ENCODE measurements at regions not wholly inside any gene's neighbourhood (a gene's known extent, or its start where the extent isn't known, plus 50 kb on each side); places are given as distances from the start of the nearest gene placed in this dataset.
"Not testable (repeated sequence)": the region's sequence is repeated elsewhere in the genome, so short reads cannot be mapped to it uniquely, and the experiment has no call there.

- no peak for DNase-seq
Measured at GRCh38 chr12:104906695-104907094, 51.4 kb downstream of the SLC41A2 start.

GRCh38 chr12:104905446-104905845 lies 52.6 kb downstream of the SLC41A2 start:
- DNase-seq, result not testable (repeated sequence)

GRCh38 chr12:104903648-104904423 lies 54.3 kb downstream of the SLC41A2 start:
- no peak for DNase-seq

GRCh38 chr12:104902125-104902524 lies 56.0 kb downstream of the SLC41A2 start:
- no peak for DNase-seq

GRCh38 chr12:104896710-104897109 lies 61.4 kb downstream of the SLC41A2 start:
- no peak for DNase-seq

- no peak for DNase-seq
Measured at GRCh38 chr12:104896146-104896545, 61.9 kb downstream of the SLC41A2 start.

- no peak for DNase-seq
Measured at GRCh38 chr12:104895415-104895814, 62.7 kb downstream of the SLC41A2 start.

- DNase-seq, result no peak
Measured at GRCh38 chr12:104890476-104891096, 67.5 kb downstream of the SLC41A2 start.

- no peak for DNase-seq
Measured at GRCh38 chr12:104889735-104890134, 68.4 kb downstream of the SLC41A2 start.

GRCh38 chr12:104888892-104889291 lies 69.2 kb downstream of the SLC41A2 start:
- no peak for DNase-seq

- no peak for DNase-seq
Measured at GRCh38 chr12:104888481-104888880, 69.6 kb downstream of the SLC41A2 start.

GRCh38 chr12:104887452-104887851 lies 70.6 kb downstream of the SLC41A2 start:
- no peak for DNase-seq

GRCh38 chr12:104886418-104887401 lies 71.4 kb downstream of the SLC41A2 start:
- no peak for DNase-seq

- DNase-seq, result not testable (repeated sequence)
Measured at GRCh38 chr12:104878858-104879257, 79.2 kb downstream of the SLC41A2 start.

GRCh38 chr12:104877103-104877705 lies 80.9 kb downstream of the SLC41A2 start:
- DNase-seq, result peak; percentile 53

- DNase-seq, result no peak
Measured at GRCh38 chr12:104873374-104873773, 84.7 kb downstream of the SLC41A2 start.

GRCh38 chr12:104870797-104871196 lies 87.3 kb downstream of the SLC41A2 start:
- DNase-seq, result no peak

- DNase-seq, result no peak
Measured at GRCh38 chr12:104866291-104866690, 91.8 kb downstream of the SLC41A2 start.

GRCh38 chr12:104865080-104865479 lies 93.0 kb downstream of the SLC41A2 start:
- DNase-seq, result no peak

- no peak for DNase-seq
Measured at GRCh38 chr12:104864668-104865067, 93.4 kb downstream of the SLC41A2 start.

GRCh38 chr12:104863296-104863948 lies 94.7 kb downstream of the SLC41A2 start:
- DNase-seq, result no peak
